Liver (tissue), 8 donors: ENCODE measurements at regions not wholly inside any gene's neighbourhood (a gene's known extent, or its start where the extent isn't known, plus 50 kb on each side); places are given as distances from the start of the nearest gene placed in this dataset.

Source experiments
- DNase-seq: peaks from one replicate; pipeline ENCODE4 v3.0.0-alpha.2; 2017; ENCODE audit warnings: low spot score
- H3K27ac ChIP-seq, 2 donors: one replicate each; pipeline ENCODE4 v1.7.0; 2013; ENCODE audit warnings: inconsistent platforms in 2 of 2, low read length in 2 of 2, control low read depth in 1 of 2, low read depth in 1 of 2, mild to moderate bottlenecking in 1 of 2
- H3K27me3 ChIP-seq, 4 donors: one replicate each; pipeline versions ENCODE4 v1.6.1 to v1.7.0; 2013; ENCODE audit warnings: low read length in 3 of 4, inconsistent platforms in 1 of 4, mild to moderate bottlenecking in 1 of 4, moderate library complexity in 1 of 4; ENCODE audit not compliant: control insufficient read depth in 4 of 4, insufficient read depth in 4 of 4
- H3K36me3 ChIP-seq, 4 donors: one replicate each; pipeline versions ENCODE4 v1.6.1 to v1.7.0; 2013; ENCODE audit warnings: low read length in 3 of 4, mild to moderate bottlenecking in 3 of 4, low read depth in 1 of 4, moderate library complexity in 1 of 4; ENCODE audit not compliant: control insufficient read depth in 4 of 4, insufficient read depth in 3 of 4
- H3K4me1 ChIP-seq, 4 donors: one replicate each; pipeline versions ENCODE4 v1.6.1 to v1.7.0; 2013; ENCODE audit warnings: low read length in 3 of 4, mild to moderate bottlenecking in 3 of 4, moderate library complexity in 1 of 4; ENCODE audit not compliant: control insufficient read depth in 4 of 4, insufficient read depth in 4 of 4
- H3K4me3 ChIP-seq, 3 donors: one replicate each; pipeline versions ENCODE4 v1.6.1 to v1.7.0; 2013; ENCODE audit warnings: low read length in 3 of 3, control low read depth in 1 of 3, low read depth in 1 of 3, mild to moderate bottlenecking in 1 of 3
- H3K9ac ChIP-seq, 2 donors: one replicate each; pipeline ENCODE4 v1.7.0; 2013; ENCODE audit warnings: low read length in 2 of 2, mild to moderate bottlenecking in 2 of 2, moderate library complexity in 2 of 2, control low read depth in 1 of 2, low read depth in 1 of 2
- H3K9me3 ChIP-seq, 4 donors: one replicate each; pipeline versions ENCODE4 v1.6.1 to v1.7.0; 2013; ENCODE audit warnings: low read length in 3 of 4; ENCODE audit not compliant: control insufficient read depth in 4 of 4
- ATF3 ChIP-seq: IDR thresholded peaks from 2 replicates; pipeline ENCODE4 v1.6.1; 2016; ENCODE audit warnings: antibody characterized with exemption
- FOXA1 ChIP-seq: IDR thresholded peaks from 2 replicates; pipeline ENCODE4 v1.6.1; 2016; ENCODE audit warnings: antibody characterized with exemption
- FOXA2 ChIP-seq: IDR thresholded peaks from 2 replicates; pipeline ENCODE4 v1.6.1; 2016; ENCODE audit warnings: antibody characterized with exemption
- GABPA ChIP-seq, 2 donors: IDR thresholded peaks in 1 of 2; conservative IDR thresholded peaks in 1 of 2; 2 replicates each; pipeline ENCODE4 v1.6.1; 2016; ENCODE audit warnings: antibody characterized with exemption in 2 of 2, mild to moderate bottlenecking in 1 of 2, moderate library complexity in 1 of 2
- HNF4A ChIP-seq, 2 donors: conservative IDR thresholded peaks; 2 replicates each; pipeline ENCODE4 v1.6.1; 2016; ENCODE audit warnings: antibody characterized with exemption in 2 of 2, mild to moderate bottlenecking in 2 of 2
- HNF4G ChIP-seq: IDR thresholded peaks from 2 replicates; pipeline ENCODE4 v1.6.1; 2016; ENCODE audit warnings: antibody characterized with exemption
- MAX ChIP-seq: IDR thresholded peaks from 2 replicates; pipeline ENCODE4 v1.6.1; 2016; ENCODE audit warnings: antibody characterized with exemption
- NR2F2 ChIP-seq: IDR thresholded peaks from 2 replicates; pipeline ENCODE4 v1.6.1; 2016; ENCODE audit warnings: antibody characterized with exemption
- RAD21 ChIP-seq, 2 donors: IDR thresholded peaks; 2 replicates each; pipeline ENCODE4 v1.6.1; 2016; ENCODE audit warnings: antibody characterized with exemption in 2 of 2, mild to moderate bottlenecking in 2 of 2
- REST ChIP-seq: IDR thresholded peaks from 2 replicates; pipeline ENCODE4 v1.6.1; 2016; ENCODE audit warnings: antibody characterized with exemption, mild to moderate bottlenecking
- RXRA ChIP-seq, 2 donors: IDR thresholded peaks; 2 replicates each; pipeline ENCODE4 v1.6.1; 2017 to 2018; ENCODE audit warnings: antibody characterized with exemption in 2 of 2, mild to moderate bottlenecking in 1 of 2
- SP1 ChIP-seq: IDR thresholded peaks from 2 replicates; pipeline ENCODE4 v1.6.1; 2018; ENCODE audit warnings: antibody characterized with exemption, mild to moderate bottlenecking
- TAF1 ChIP-seq: conservative IDR thresholded peaks from 2 replicates; pipeline ENCODE4 v1.6.1; 2016; ENCODE audit warnings: antibody characterized with exemption, mild to moderate bottlenecking
- YY1 ChIP-seq: IDR thresholded peaks from 2 replicates; pipeline ENCODE4 v1.6.1; 2016; ENCODE audit warnings: antibody characterized with exemption, mild to moderate bottlenecking
- ZBTB33 ChIP-seq: IDR thresholded peaks from 2 replicates; pipeline ENCODE4 v1.6.1; 2016; ENCODE audit warnings: antibody characterized with exemption
- WGBS: extraction: QIAGEN DNeasy Blood & Tissue Kit; methylation state at CpG from one replicate; pipeline ENCODE4 v1.1.7; 2013; 5-methylcytosine and 5-hydroxymethylcytosine counted together
- TF ChIP-seq, protein P1 (sequence below): fragments of 150-350 bp; IDR thresholded peaks from 2 replicates; pipeline ENCODE4 v1.5.1; 2017; ENCODE audit warnings: improper control_type of control experiment, low read depth, low read length; ENCODE audit not compliant: missing input control
- donor health status: healthy.
- donor health status: healthy.
- donor health status: healthy.
- donor health status: healthy.
- donor health status: healthy.

- no peak for TF ChIP-seq ZBTB33
- no peak for TF ChIP-seq RXRA (IDR thresholded peaks at IDR 0.05)
- no peak for TF ChIP-seq TAF1
- TF ChIP-seq RAD21 (IDR thresholded peaks at IDR 0.05) = no peak
- no peak for TF ChIP-seq YY1
- no peak for TF ChIP-seq SP1
- no peak for TF ChIP-seq HNF4A (conservative IDR thresholded peaks at IDR 0.05)
- TF ChIP-seq, protein P1, sequence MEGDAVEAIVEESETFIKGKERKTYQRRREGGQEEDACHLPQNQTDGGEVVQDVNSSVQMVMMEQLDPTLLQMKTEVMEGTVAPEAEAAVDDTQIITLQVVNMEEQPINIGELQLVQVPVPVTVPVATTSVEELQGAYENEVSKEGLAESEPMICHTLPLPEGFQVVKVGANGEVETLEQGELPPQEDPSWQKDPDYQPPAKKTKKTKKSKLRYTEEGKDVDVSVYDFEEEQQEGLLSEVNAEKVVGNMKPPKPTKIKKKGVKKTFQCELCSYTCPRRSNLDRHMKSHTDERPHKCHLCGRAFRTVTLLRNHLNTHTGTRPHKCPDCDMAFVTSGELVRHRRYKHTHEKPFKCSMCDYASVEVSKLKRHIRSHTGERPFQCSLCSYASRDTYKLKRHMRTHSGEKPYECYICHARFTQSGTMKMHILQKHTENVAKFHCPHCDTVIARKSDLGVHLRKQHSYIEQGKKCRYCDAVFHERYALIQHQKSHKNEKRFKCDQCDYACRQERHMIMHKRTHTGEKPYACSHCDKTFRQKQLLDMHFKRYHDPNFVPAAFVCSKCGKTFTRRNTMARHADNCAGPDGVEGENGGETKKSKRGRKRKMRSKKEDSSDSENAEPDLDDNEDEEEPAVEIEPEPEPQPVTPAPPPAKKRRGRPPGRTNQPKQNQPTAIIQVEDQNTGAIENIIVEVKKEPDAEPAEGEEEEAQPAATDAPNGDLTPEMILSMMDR = no peak
- no peak for TF ChIP-seq REST
- no peak for TF ChIP-seq GABPA (IDR thresholded peaks at IDR 0.05 in 1 of 2, conservative IDR thresholded peaks at IDR 0.05 in 1 of 2)
- TF ChIP-seq MAX = no peak
- H3K36me3 ChIP-seq = no peaks in the 10 kb centered on the region
- H3K9ac ChIP-seq = no peak overlapping the region
- 76% methylated on average over 6 of the region's 6 CpGs for WGBS
- H3K27me3 ChIP-seq = no peaks in the 10 kb centered on the region
- no peak overlapping the region for H3K27ac ChIP-seq
- H3K4me1 ChIP-seq = peaks cover 0 to 5% (median under 1%) of the 10 kb centered on the region in 4 donors
- DNase-seq = no peak
- no peaks in the 10 kb centered on the region for H3K9me3 ChIP-seq
- H3K4me3 ChIP-seq = no peak overlapping the region
Measured at GRCh38 chr3:14590569-14590968, 50.4 kb upstream of the GRIP2 start.

DNA sequence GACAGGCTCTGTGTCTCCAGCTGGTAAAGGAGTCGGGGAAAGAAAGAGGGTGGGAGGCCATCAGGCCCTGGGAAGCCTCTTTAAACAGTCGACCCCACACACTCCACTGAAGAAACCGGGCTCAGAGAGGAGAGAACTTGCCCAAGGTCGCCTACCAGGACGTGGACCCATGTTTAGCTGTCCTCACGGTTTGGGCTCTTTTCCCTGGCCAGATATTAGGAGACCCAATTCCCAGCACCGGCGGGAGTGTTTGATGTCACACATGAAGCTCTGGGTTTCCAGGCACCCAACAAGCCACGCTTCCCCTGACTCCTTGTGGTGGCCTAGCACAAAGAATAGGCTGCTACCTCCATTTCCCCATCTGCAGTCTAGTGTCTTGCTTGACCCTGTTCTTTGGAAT, 52.2 kb upstream of the GRIP2 start:
- Histone ChIP-seq H3K9ac (no peak overlapping the region), H3K4me3 (no peak overlapping the region), H3K4me1 (peaks cover 0 to 5% (median under 1%) of the 10 kb centered on the region in 4 donors), H3K9me3 (no peaks in the 10 kb centered on the region), H3K27me3 (no peaks in the 10 kb centered on the region), H3K36me3 (no peaks in the 10 kb centered on the region), H3K27ac (no peak overlapping the region)
- WGBS = 91% methylated on average over 9 of the region's 9 CpGs
- DNase-seq = no peak
- TF ChIP-seq FOXA1 (no peak), MAX (no peak), HNF4G (no peak), RAD21 (IDR thresholded peaks at IDR 0.05) (no peak), GABPA (IDR thresholded peaks at IDR 0.05 in 1 of 2, conservative IDR thresholded peaks at IDR 0.05 in 1 of 2) (no peak), YY1 (no peak), FOXA2 (no peak), NR2F2 (no peak), ATF3 (no peak)
